Activated CD4-positive, alpha-beta T cell treated with anti-CD3 and anti-CD28 coated beads for 36 hours (primary cell): ENCODE measurements at regions not wholly inside any gene's neighbourhood (a gene's known extent, or its start where the extent isn't known, plus 50 kb on each side); places are given as distances from the start of the nearest gene placed in this dataset.
"Not testable (repeated sequence)": the region's sequence is repeated elsewhere in the genome, so short reads cannot be mapped to it uniquely, and the experiment has no call there.

Experiments
- ATAC-seq: fragments of 200-7000 bp; cut with Tn5 transposase; one replicate; pipeline ENCODE4 v1.10.0; 2021; ENCODE audit warnings: mild to moderate bottlenecking, moderate library complexity
- CTCF ChIA-PET: fragments of 350-600 bp; sonication (Branson Sonifier 250); formaldehyde crosslinking; loops from one replicate; lab custom pipeline; 2021; ENCODE audit warnings: antibody characterized with exemption; lab: Charles Lee
- POLR2A ChIA-PET: fragments of 350-600 bp; sonication (Branson Sonifier 250); formaldehyde crosslinking; loops from one replicate; lab custom pipeline; 2021; ENCODE audit warnings: antibody characterized with exemption, inconsistent platforms; lab: Charles Lee
- DNase-seq: peaks from one replicate; pipeline ENCODE4 v3.0.0-alpha.2; 2020
- H3K27ac Mint-ChIP-seq: one replicate; pipeline ENCODE4 v1.8.0; 2021; ENCODE audit warnings: mixed read lengths
- H3K27me3 Mint-ChIP-seq: one replicate; pipeline ENCODE4 v1.8.0; 2021; ENCODE audit warnings: mixed read lengths
- H3K36me3 Mint-ChIP-seq: one replicate; pipeline ENCODE4 v1.8.0; 2021; ENCODE audit warnings: low read depth, mixed read lengths
- H3K4me1 Mint-ChIP-seq: one replicate; pipeline ENCODE4 v1.8.0; 2021; ENCODE audit warnings: mixed read lengths
- H3K4me3 Mint-ChIP-seq: one replicate; pipeline ENCODE4 v1.8.0; 2021; ENCODE audit warnings: mild to moderate bottlenecking, moderate library complexity, mixed read lengths
- H3K9me3 Mint-ChIP-seq: one replicate; pipeline ENCODE4 v1.8.0; 2021; ENCODE audit warnings: low read depth, mixed read lengths
- intact Hi-C, 2 experiments: fragments of 100-400 bp; cut with DNase I in 1 of 2; cut with micrococcal nuclease in 1 of 2; formaldehyde crosslinking; loops; one replicate each; pipeline versions ENCODE4 v1.14.2 to v1.15.1; 2022 to 2024; cut with DNase I, micrococcal nuclease

- Mint-ChIP-seq H3K4me3 (no peak overlapping the region), H3K27me3 (no peaks in the 10 kb centered on the region), H3K9me3 (no peaks in the 10 kb centered on the region), H3K4me1 (no peaks in the 10 kb centered on the region), H3K36me3 (no peaks in the 10 kb centered on the region), H3K27ac (no peak overlapping the region)
- DNase-seq (no peak), ATAC-seq (no peak)
- POLR2A ChIA-PET = no interaction called here
- intact Hi-C loops = no loop called here
- CTCF ChIA-PET = no interaction called here
Measured at GRCh38 chr18:73688851-73689711, 458.6 kb downstream of the FBXO15 start.

GRCh38 chr18:73688161-73688560 lies 459.5 kb downstream of the FBXO15 start:
- H3K4me3 Mint-ChIP-seq = no peak overlapping the region
- ATAC-seq = no peak
- no peaks in the 10 kb centered on the region for H3K36me3 Mint-ChIP-seq
- POLR2A ChIA-PET = no interaction called here
- no peaks in the 10 kb centered on the region for H3K9me3 Mint-ChIP-seq
- no peaks in the 10 kb centered on the region for H3K4me1 Mint-ChIP-seq
- no peak for DNase-seq
- no peak overlapping the region for H3K27ac Mint-ChIP-seq
- no peaks in the 10 kb centered on the region for H3K27me3 Mint-ChIP-seq
- intact Hi-C loops = no loop called here
- CTCF ChIA-PET = no interaction called here

- DNase-seq = no peak
- no peaks in the 10 kb centered on the region for H3K27me3 Mint-ChIP-seq
- no peak for ATAC-seq
- no peak overlapping the region for H3K4me3 Mint-ChIP-seq
- no peaks in the 10 kb centered on the region for H3K36me3 Mint-ChIP-seq
- CTCF ChIA-PET = no interaction called here
- peaks cover 3% of the 10 kb centered on the region for H3K4me1 Mint-ChIP-seq
- no peaks in the 10 kb centered on the region for H3K9me3 Mint-ChIP-seq
- POLR2A ChIA-PET = no interaction called here
- intact Hi-C loops = no loop called here
- H3K27ac Mint-ChIP-seq = no peak overlapping the region
Measured at GRCh38 chr18:73684647-73685046, 463.0 kb downstream of the FBXO15 start.

GRCh38 chr18:73683409-73684238 lies 464.0 kb downstream of the FBXO15 start:
- no peak for DNase-seq
- no peak for ATAC-seq
- POLR2A ChIA-PET = no interaction called here
- intact Hi-C loops = no loop called here
- peaks cover 3% of the 10 kb centered on the region for H3K4me1 Mint-ChIP-seq
- CTCF ChIA-PET = no interaction called here
- no peak overlapping the region for H3K27ac Mint-ChIP-seq
- no peaks in the 10 kb centered on the region for H3K27me3 Mint-ChIP-seq
- no peaks in the 10 kb centered on the region for H3K36me3 Mint-ChIP-seq
- H3K9me3 Mint-ChIP-seq = no peaks in the 10 kb centered on the region
- H3K4me3 Mint-ChIP-seq = no peak overlapping the region

GRCh38 chr18:73681912-73682311 lies 465.7 kb downstream of the FBXO15 start:
- Mint-ChIP-seq H3K36me3 (no peaks in the 10 kb centered on the region), H3K27me3 (no peaks in the 10 kb centered on the region), H3K4me1 (peaks cover 3% of the 10 kb centered on the region), H3K9me3 (no peaks in the 10 kb centered on the region), H3K4me3 (no peak overlapping the region), H3K27ac (no peak overlapping the region)
- intact Hi-C loops = no loop called here
- ATAC-seq (no peak), DNase-seq (no peak)
- POLR2A ChIA-PET = no interaction called here
- CTCF ChIA-PET = no interaction called here

GRCh38 chr18:73681398-73681797 lies 466.2 kb downstream of the FBXO15 start:
- Mint-ChIP-seq H3K4me1 (peaks cover 3% of the 10 kb centered on the region), H3K36me3 (no peaks in the 10 kb centered on the region), H3K27ac (no peak overlapping the region), H3K4me3 (no peak overlapping the region), H3K9me3 (no peaks in the 10 kb centered on the region), H3K27me3 (no peaks in the 10 kb centered on the region)
- POLR2A ChIA-PET = no interaction called here
- CTCF ChIA-PET = no interaction called here
- DNase-seq (no peak), ATAC-seq (no peak)
- intact Hi-C loops = no loop called here

- DNase-seq = no peak
- no peak overlapping the region for H3K4me3 Mint-ChIP-seq
- ChIA-PET CTCF (no interaction called here), POLR2A (no interaction called here)
- H3K4me1 Mint-ChIP-seq = peaks cover 3% of the 10 kb centered on the region
- H3K27ac Mint-ChIP-seq = no peak overlapping the region
- intact Hi-C loops = no loop called here
- no peaks in the 10 kb centered on the region for H3K27me3 Mint-ChIP-seq
- peak; percentile 47 for ATAC-seq
- H3K36me3 Mint-ChIP-seq = no peaks in the 10 kb centered on the region
- no peaks in the 10 kb centered on the region for H3K9me3 Mint-ChIP-seq
Measured at GRCh38 chr18:73679941-73680712, 467.5 kb downstream of the FBXO15 start.

GRCh38 chr18:73677450-73677849 lies 470.2 kb downstream of the FBXO15 start:
- intact Hi-C loops = no loop called here
- Mint-ChIP-seq H3K36me3 (no peaks in the 10 kb centered on the region), H3K4me3 (no peak overlapping the region), H3K4me1 (peaks cover 3% of the 10 kb centered on the region), H3K9me3 (no peaks in the 10 kb centered on the region), H3K27me3 (no peaks in the 10 kb centered on the region), H3K27ac (no peak overlapping the region)
- CTCF ChIA-PET = interaction anchor here (0.6 kb wide), 1 partner anchor 872 kb away, joined by 3 read pairs; no protein-coding TSS in a partner anchor
- no peak for DNase-seq
- POLR2A ChIA-PET = no interaction called here
- ATAC-seq = no peak

- no peak overlapping the region for H3K27ac Mint-ChIP-seq
- POLR2A ChIA-PET = no interaction called here
- no peaks in the 10 kb centered on the region for H3K36me3 Mint-ChIP-seq
- DNase-seq = no peak
- no peak overlapping the region for H3K4me3 Mint-ChIP-seq
- no peaks in the 10 kb centered on the region for H3K4me1 Mint-ChIP-seq
- H3K27me3 Mint-ChIP-seq = no peaks in the 10 kb centered on the region
- no peaks in the 10 kb centered on the region for H3K9me3 Mint-ChIP-seq
- CTCF ChIA-PET = no interaction called here
- no peak for ATAC-seq
- intact Hi-C loops = no loop called here
Measured at GRCh38 chr18:73674125-73674865, 473.3 kb downstream of the FBXO15 start.

- H3K27ac Mint-ChIP-seq, POLR2A ChIA-PET, DNase-seq, H3K4me3 Mint-ChIP-seq, H3K27me3 Mint-ChIP-seq, H3K36me3 Mint-ChIP-seq, CTCF ChIA-PET, H3K9me3 Mint-ChIP-seq, ATAC-seq, H3K4me1 Mint-ChIP-seq, intact Hi-C loops: not testable (repeated sequence)
Measured at GRCh38 chr18:73671480-73671879, 476.2 kb downstream of the FBXO15 start.

GRCh38 chr18:73670524-73670923 lies 477.1 kb downstream of the FBXO15 start:
- Mint-ChIP-seq H3K27me3 (no peaks in the 10 kb centered on the region), H3K36me3 (no peaks in the 10 kb centered on the region), H3K9me3 (no peaks in the 10 kb centered on the region), H3K4me3 (no peak overlapping the region), H3K27ac (no peak overlapping the region), H3K4me1 (no peaks in the 10 kb centered on the region)
- intact Hi-C loops = no loop called here
- ATAC-seq (no peak), DNase-seq (no peak)
- ChIA-PET CTCF (interaction anchor here (0.7 to 1.3 kb wide), 4 partner anchors 17 to 878 kb away, joined by 3 read pairs; no protein-coding TSS in a partner anchor), POLR2A (no interaction called here)
